ENCODE measurements at regions not wholly inside any gene's neighbourhood (a gene's known extent, or its start where the extent isn't known, plus 50 kb on each side); places are given as distances from the start of the nearest gene placed in this dataset.

- DNase-seq (ENCODE audit: low read depth), result no peak
- no peak overlapping the region for H3K4me3 ChIP-seq (ENCODE audit: low read depth, low read length)
- TF ChIP-seq CTCF (IDR thresholded peaks at IDR 0.05; ENCODE audit: insufficient read depth, low read depth, low read length), result no peak
Measured at GRCh38 chrX:109261279-109261678, 220.6 kb downstream of the GUCY2F start.

DNA sequence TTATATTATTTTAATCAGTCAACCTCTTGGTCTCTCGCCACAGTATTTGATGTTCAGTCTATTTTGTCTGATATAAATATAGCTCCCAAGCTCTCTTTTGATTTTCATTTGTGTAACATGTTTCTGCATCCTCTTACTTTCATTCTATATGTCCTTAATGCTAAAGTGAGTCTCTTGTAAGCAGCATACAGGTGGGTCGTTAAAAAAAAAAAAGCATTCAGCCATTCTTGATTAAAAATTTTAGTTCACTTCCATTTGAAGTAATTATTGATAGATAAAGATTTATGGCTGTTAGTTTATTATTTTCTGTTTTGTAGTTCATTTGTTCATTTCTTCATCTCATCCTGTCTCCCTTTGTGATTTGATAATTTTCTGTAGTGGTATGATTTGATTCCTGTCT is 229.1 kb downstream of the GUCY2F start:
- no peak for TF ChIP-seq CTCF (IDR thresholded peaks at IDR 0.05; ENCODE audit: insufficient read depth, low read depth, low read length)
- H3K4me3 ChIP-seq (ENCODE audit: low read depth, low read length), result no peak overlapping the region
- no peak for DNase-seq (ENCODE audit: low read depth)

- no peak for TF ChIP-seq CTCF (IDR thresholded peaks at IDR 0.05; ENCODE audit: insufficient read depth, low read depth, low read length)
- DNase-seq (ENCODE audit: low read depth), result no peak
- H3K4me3 ChIP-seq (ENCODE audit: low read depth, low read length), result no peak overlapping the region
Measured at GRCh38 chrX:109218761-109219160, 263.1 kb downstream of the GUCY2F start.

DNA sequence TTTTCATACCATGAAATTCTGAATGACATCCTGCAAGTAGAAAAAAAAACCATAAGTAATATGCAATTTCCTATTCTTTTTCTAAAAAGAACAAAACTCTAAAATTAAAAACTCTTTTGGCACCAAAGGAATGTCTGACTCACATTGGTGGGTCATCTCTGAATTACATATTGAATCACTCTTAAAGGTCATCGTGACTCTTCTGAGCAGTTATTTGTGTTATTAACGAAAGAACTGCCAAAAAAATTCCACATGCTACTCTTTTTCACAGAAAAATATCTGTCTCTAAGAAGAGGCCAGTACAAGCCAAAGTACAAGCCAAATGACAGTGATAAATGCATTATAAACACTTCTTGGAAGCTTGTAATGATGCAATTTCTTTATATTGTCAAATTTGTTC is 282.2 kb downstream of the GUCY2F start:
- peak; percentile 0 for DNase-seq (ENCODE audit: low read depth)
- no peak overlapping the region for H3K4me3 ChIP-seq (ENCODE audit: low read depth, low read length)
- TF ChIP-seq CTCF (IDR thresholded peaks at IDR 0.05; ENCODE audit: insufficient read depth, low read depth, low read length), result no peak

- no peak for DNase-seq (ENCODE audit: low read depth)
- no peak for TF ChIP-seq CTCF (IDR thresholded peaks at IDR 0.05; ENCODE audit: insufficient read depth, low read depth, low read length)
- H3K4me3 ChIP-seq (ENCODE audit: low read depth, low read length), result no peak overlapping the region
Measured at GRCh38 chrX:109190542-109190941, 291.3 kb downstream of the GUCY2F start.

DNA sequence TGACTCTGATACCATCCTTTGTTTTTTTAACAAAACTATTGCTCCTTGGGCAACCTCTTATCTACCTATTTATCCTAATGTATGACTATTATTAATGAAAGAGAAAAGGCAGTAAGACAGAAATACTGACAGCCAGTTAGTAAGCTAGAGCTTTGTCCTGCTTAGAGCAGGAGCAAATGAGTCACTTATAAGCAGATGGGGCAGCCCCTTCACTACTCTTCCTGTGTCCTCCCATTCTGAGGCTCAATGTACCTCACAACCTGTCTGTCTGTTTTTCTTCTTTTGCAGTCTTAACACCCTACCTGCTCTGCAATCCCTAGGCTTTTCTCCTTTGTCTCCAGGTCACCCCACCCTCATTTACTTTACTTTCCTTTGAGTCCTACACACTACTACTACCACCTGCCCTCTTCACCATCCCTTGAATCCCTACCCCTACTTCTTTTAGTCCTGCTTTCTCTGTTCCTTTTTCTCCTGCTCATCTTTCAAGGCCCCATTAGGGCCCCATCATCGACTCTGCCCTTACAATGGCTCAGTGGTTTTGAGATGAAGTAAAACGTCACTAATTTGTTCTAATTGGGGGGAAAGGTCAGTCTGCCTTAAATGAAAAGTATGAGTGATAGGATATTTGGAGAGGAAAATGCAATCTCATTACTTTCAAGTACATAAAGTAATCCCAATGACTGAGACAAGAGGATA is 294.3 kb downstream of the GUCY2F start:
- H3K4me3 ChIP-seq (ENCODE audit: low read depth, low read length), result no peak overlapping the region
- no peak for DNase-seq (ENCODE audit: low read depth)
- TF ChIP-seq CTCF (IDR thresholded peaks at IDR 0.05; ENCODE audit: insufficient read depth, low read depth, low read length), result no peak

- no peak for DNase-seq (ENCODE audit: low read depth)
- H3K4me3 ChIP-seq (ENCODE audit: low read depth, low read length), result no peak overlapping the region
- TF ChIP-seq CTCF (IDR thresholded peaks at IDR 0.05; ENCODE audit: insufficient read depth, low read depth, low read length), result no peak
Measured at GRCh38 chrX:109186939-109187338, 294.9 kb downstream of the GUCY2F start.

Data from fibroblast of villous mesenchyme (primary cell).